ENCODE measurements at regions not wholly inside any gene's neighbourhood (a gene's known extent, or its start where the extent isn't known, plus 50 kb on each side); places are given as distances from the start of the nearest gene placed in this dataset.

DNA sequence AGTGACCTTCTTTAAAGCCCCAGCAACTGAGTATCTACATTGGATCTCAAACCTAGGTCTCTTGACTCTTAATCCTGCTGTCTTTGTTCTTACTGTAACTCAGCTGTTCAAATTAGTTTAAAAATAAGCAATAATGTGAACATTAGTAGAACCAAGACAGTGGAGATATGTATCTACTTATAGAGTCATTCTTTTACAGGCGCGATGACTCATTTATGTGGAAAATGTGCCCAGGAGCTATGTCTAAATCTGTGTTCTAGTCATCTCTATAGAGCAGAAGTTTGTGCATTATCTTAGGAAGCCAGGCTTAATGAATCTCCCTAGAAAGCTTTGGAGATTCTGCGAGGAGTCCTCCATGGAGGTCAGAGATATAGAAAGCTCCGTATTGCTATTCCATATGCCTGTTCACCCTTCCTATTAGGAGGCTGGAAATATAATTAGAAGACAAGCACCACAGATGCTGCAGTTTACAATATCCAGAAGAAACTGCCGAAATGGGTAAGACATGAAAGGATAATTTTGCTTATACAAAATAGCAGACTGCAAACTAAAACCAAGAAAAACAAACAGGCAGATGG, 211.6 kb downstream of the TRIB2 start:
- Histone ChIP-seq H3K36me3 (no peaks in the 10 kb centered on the region), H3K27ac (no peak overlapping the region), H3K4me1 (ENCODE audit: low read depth) (peaks cover 33% of the 10 kb centered on the region), H3K4me3 (no peak overlapping the region), H3K9me3 (ENCODE audit: low read depth) (no peaks in the 10 kb centered on the region), H3K27me3 (no peaks in the 10 kb centered on the region)
- TF ChIP-seq, protein P1, sequence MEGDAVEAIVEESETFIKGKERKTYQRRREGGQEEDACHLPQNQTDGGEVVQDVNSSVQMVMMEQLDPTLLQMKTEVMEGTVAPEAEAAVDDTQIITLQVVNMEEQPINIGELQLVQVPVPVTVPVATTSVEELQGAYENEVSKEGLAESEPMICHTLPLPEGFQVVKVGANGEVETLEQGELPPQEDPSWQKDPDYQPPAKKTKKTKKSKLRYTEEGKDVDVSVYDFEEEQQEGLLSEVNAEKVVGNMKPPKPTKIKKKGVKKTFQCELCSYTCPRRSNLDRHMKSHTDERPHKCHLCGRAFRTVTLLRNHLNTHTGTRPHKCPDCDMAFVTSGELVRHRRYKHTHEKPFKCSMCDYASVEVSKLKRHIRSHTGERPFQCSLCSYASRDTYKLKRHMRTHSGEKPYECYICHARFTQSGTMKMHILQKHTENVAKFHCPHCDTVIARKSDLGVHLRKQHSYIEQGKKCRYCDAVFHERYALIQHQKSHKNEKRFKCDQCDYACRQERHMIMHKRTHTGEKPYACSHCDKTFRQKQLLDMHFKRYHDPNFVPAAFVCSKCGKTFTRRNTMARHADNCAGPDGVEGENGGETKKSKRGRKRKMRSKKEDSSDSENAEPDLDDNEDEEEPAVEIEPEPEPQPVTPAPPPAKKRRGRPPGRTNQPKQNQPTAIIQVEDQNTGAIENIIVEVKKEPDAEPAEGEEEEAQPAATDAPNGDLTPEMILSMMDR (IDR thresholded peaks at IDR 0.05; ENCODE audit: low read depth, low read length): no peak
- peak in 1 of 2 donors; percentile 76 for DNase-seq (ENCODE audit: low read depth in 1 of 2, low spot score in 1 of 2)

DNA sequence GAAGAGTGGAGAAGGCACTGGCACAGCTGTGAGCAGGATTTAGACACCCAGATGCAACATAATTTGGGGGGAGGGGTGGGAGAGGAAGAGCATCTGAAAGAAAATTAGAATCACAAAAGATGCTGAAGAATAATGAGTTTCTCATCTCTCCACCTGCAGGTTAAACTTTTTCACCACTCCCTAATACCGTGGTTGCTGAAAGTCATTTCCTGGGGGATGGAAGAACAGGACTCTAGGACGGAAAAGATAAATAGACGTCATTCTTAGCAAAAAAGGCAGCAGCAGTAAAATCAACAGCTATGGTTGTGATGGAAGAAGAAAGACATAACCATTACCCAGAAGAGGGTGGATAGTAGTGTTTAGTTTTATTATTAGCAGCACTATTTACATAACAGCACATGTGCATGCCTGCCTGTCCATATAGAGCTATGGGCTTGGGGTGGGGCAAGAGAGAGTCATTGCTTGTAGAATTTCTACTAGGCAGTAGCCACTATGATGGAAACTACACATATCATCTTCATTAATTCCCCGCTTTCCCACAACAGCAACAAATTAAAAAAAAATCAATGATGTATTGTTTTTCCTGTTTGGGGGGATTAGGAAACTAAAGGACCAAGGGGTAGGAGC, 212.2 kb downstream of the TRIB2 start:
- no peak overlapping the region for H3K27ac ChIP-seq
- TF ChIP-seq, protein P1 (IDR thresholded peaks at IDR 0.05; ENCODE audit: low read depth, low read length): no peak

DNA sequence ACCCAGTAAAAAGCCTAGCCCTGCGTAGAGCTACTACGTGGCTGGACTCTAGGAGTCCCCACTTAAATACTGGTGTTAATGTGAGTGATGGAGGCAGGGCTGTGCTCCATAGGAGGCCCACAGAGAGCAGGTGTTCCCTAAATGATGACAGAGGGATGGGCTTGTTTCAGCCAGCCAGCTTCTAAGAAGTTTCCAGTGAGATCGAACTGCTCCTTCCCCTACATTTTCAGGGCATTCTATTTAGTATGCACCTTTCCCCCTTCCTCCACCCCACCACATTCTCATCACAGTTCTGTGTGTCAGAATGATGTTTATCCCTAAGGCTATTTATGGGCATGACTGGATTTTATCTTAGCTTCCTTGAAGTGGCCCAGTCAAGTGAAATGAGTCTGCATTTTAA, 213.0 kb downstream of the TRIB2 start:
- H3K9me3 ChIP-seq (ENCODE audit: low read depth): no peaks in the 10 kb centered on the region
- H3K4me3 ChIP-seq: no peak overlapping the region
- no peak overlapping the region for H3K27ac ChIP-seq
- no peaks in the 10 kb centered on the region for H3K27me3 ChIP-seq
- peaks cover 39% of the 10 kb centered on the region for H3K4me1 ChIP-seq (ENCODE audit: low read depth)
- TF ChIP-seq, protein P1 (IDR thresholded peaks at IDR 0.05; ENCODE audit: low read depth, low read length): no peak
- DNase-seq (ENCODE audit: low read depth in 1 of 2, low spot score in 1 of 2): peak in 1 of 2 donors; percentile 33
- no peaks in the 10 kb centered on the region for H3K36me3 ChIP-seq

More for the DNA sequence above, 212.2 kb downstream of the TRIB2 start:
- Histone ChIP-seq H3K9me3 (ENCODE audit: low read depth) (no peaks in the 10 kb centered on the region), H3K27me3 (no peaks in the 10 kb centered on the region), H3K4me1 (ENCODE audit: low read depth) (peaks cover 34% of the 10 kb centered on the region), H3K4me3 (no peak overlapping the region), H3K36me3 (no peaks in the 10 kb centered on the region)
- no peak for DNase-seq (ENCODE audit: low read depth in 1 of 2, low spot score in 1 of 2)

DNA sequence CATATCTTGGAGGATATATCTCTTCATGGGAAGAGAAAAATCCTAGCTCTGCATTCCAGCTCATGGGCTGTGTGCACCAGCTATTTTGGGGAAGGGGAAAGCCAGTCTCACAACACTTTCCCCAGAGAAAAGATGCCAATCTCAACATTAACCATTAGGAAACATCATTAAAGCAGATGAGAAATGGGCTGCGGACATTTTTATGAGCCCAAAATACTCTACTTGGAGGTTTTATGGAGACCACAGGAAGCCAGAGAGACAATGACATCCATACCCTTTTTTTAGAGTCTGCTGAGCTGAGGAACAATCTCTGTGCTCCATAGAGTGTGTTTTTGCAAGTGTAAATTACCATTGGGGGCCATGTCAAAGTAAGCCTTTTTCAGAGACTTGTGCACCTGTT, 213.7 kb downstream of the TRIB2 start:
- DNase-seq (ENCODE audit: low read depth in 1 of 2, low spot score in 1 of 2): no peak
- Histone ChIP-seq H3K36me3 (no peaks in the 10 kb centered on the region), H3K4me3 (no peak overlapping the region), H3K9me3 (ENCODE audit: low read depth) (no peaks in the 10 kb centered on the region), H3K27me3 (no peaks in the 10 kb centered on the region), H3K27ac (no peak overlapping the region), H3K4me1 (ENCODE audit: low read depth) (peaks cover 39% of the 10 kb centered on the region)
- TF ChIP-seq, protein P1 (IDR thresholded peaks at IDR 0.05; ENCODE audit: low read depth, low read length): no peak

DNA sequence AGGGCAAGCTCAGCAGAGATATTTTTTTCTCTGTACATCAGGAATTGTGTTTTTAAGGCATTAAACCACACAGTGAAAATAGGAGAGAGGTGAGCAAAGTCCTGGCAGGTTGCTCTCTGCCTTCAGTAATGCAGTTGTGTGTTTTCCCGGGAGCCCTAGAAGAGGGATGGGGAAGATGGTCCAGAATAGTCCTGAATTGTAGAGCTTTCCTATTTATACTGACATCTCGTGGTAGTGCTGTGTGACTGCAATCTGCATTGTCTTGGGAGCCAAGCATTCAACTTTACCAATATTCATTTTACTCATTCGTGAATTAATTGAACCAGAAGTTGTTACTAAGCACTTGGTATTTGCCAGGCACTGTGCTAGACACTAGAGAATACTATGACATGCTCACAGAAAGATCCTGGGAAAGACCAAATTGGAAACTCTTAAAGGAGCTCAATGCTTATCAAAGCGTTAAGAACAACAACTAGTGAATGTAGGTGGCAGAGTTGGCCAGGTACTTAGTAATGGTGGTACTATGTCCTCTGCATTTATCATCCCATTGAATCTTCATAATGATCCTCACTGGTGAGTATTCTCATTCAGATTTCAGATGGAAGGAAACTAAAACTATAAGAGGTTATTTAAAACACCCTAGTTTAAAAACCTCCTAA, 214.6 kb downstream of the TRIB2 start:
- no peaks in the 10 kb centered on the region for H3K27me3 ChIP-seq
- peak overlapping the region; percentile 53 for H3K27ac ChIP-seq
- no peaks in the 10 kb centered on the region for H3K9me3 ChIP-seq (ENCODE audit: low read depth)
- no peak overlapping the region for H3K4me3 ChIP-seq
- H3K36me3 ChIP-seq: no peaks in the 10 kb centered on the region
- TF ChIP-seq, protein P1 (IDR thresholded peaks at IDR 0.05; ENCODE audit: low read depth, low read length): peak; percentile 94
- H3K4me1 ChIP-seq (ENCODE audit: low read depth): peaks cover 39% of the 10 kb centered on the region
- peak; percentile 41 to 78 for DNase-seq (ENCODE audit: low read depth in 1 of 2, low spot score in 1 of 2)

Data from cardiac muscle cell (in vitro differentiated cells and primary cell).